IPS-NIHi7 (cell line): ENCODE measurements at regions not wholly inside any gene's neighbourhood (a gene's known extent, or its start where the extent isn't known, plus 50 kb on each side); places are given as distances from the start of the nearest gene placed in this dataset.
"Not testable (repeated sequence)": the region's sequence is repeated elsewhere in the genome, so short reads cannot be mapped to it uniquely, and the experiment has no call there.

Experiments used
- DNase-seq: peaks from one replicate; pipeline ENCODE4 v3.0.0; 2012; ENCODE audit warnings: mixed read lengths; ENCODE audit errors: extremely low spot score

- no peak for DNase-seq
Measured at GRCh38 chr10:23543691-23544380, 105.0 kb downstream of the OTUD1 start.

GRCh38 chr10:23545866-23546265 lies 107.0 kb downstream of the OTUD1 start:
- not testable (repeated sequence) for DNase-seq

DNA sequence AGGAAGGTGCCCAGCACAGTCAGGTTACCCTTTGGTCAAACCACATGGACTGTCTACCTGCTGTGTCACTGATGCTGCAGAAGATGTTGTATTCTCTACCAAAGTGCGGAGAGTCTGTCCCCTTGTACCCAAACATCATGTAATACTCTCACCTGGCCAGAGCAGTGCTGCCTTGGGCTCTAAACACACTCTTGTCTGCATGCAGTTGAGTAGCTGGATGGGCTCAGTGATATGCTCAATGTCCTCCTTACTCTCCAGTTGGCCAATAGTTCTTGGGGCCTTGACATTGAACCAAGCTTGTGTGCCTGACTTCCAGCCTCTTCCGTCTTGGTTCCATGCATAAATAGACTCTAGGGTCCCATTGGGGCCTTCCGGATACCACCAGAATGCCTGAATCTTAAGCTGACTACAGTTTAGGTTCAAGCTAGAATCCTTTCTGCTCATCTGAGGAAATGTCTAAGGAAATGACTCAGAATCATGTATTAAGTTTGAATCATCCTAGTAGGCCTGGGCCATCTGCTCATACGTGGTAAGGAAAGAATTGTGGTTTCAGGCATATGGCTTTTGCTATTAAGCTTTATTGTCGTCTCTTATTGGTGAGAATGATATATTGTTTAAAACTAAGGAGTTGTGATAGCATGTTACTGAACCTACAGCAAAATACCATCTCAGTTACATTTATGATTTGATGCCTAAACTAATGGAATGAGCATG lies 118.0 kb downstream of the OTUD1 start:
- DNase-seq = no peak

- DNase-seq = no peak
Measured at GRCh38 chr10:23557777-23558176, 118.9 kb downstream of the OTUD1 start.

DNA sequence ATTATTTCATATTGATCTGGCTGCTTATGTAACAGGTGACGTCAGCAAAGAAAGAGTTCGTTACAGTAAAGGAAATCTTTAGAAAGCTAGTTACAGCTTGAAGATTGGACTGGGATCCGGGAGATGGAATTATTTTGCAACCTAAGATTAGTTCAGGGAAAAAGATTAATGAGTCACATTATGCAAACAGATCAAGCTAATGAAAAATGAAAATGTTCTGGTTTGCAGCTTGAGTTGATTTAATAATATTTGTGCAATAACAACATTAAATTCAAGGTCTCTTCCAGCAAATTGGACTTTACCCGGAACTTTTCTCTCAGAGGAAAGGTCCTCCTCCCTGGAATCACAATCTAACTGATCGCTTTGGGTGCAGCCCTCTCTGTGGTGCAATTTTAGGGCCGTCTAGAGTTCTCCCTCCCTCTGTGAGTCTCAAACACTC lies 119.5 kb downstream of the OTUD1 start:
- no peak for DNase-seq

- DNase-seq = no peak
Measured at GRCh38 chr10:23568996-23569395, 130.1 kb downstream of the OTUD1 start.

DNA sequence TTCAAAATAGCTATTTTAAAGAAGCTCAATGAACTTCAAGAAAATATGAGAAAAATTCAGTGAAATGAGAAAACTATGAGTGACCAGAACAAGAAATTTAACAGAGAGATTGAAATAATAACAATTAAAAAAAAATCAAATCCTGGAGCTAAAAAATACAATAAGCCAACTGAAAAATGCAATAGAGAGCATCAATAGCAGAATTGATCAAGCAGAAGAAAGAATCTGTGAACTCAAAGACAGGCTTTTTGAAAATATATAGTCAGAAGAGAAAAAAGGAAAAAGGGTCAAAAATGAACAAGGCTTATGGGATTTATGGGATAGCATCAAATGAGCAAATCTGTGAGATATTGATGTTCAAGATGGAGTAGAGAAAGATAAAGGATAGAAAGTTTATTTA lies 133.0 kb downstream of the OTUD1 start:
- DNase-seq = no peak

GRCh38 chr10:23581906-23582450 lies 143.1 kb downstream of the OTUD1 start:
- DNase-seq = no peak

DNA sequence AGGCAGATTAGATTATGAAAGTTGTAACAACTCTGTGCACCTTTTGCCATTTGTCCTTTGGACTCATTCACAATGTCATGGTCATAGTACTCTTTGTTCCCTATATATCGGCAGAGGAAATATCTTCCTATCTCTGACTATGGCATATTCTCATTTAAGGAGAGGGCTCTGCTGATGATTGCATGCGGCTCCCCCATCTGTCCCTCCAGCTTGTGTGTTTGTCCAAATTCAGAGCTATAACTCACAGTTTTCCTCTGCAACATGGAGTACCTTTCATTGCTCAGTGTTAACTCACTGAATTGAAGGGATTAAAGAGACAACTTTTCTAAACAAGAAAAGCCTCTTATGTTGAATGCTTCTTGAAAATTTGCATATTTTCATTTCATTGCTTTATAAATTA lies 145.5 kb downstream of the OTUD1 start:
- no peak for DNase-seq

DNA sequence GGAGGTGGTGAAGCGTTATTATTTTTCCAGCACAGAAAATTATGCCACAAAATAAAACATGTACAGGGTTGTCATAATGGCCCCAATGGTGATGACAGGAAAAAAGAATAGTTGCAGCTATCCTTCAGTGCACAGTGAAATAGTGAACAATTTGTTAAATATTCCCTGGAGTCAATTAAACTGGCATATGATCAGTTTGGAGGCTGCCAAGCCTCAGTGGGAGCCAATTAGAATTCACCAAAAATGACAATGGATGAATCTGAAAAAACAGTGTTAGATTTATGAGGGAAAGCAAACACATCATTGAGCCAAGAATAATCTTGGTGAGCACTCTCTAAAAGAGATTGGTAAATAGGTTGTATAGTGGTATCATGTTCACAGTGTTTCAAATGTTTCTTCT lies 146.3 kb downstream of the OTUD1 start:
- no peak for DNase-seq

GRCh38 chr10:23585666-23586065 lies 146.8 kb downstream of the OTUD1 start:
- no peak for DNase-seq

- DNase-seq = not testable (repeated sequence)
Measured at GRCh38 chr10:23595278-23595677, 156.4 kb downstream of the OTUD1 start.

DNA sequence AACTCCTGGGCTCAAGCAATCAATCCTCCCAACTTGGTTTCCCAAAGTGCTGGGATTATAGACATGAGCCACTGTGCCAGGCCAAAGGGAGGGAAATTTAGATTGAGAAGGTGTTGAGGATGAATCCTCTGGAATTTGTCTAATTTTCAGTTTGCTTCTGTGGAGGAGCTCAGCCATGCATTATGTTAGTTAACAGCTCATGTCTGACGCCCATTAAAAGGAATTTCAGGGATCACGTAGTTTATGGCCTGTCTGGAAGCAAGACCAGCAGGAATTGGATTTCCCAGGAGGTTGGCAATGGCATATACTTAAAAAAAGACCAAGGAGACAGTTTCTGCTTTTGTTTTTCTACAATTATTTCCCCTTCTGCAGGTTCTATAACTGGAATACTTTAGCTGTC lies 165.7 kb downstream of the OTUD1 start:
- DNase-seq = no peak

GRCh38 chr10:23606456-23606855 lies 167.6 kb downstream of the OTUD1 start:
- no peak for DNase-seq

DNA sequence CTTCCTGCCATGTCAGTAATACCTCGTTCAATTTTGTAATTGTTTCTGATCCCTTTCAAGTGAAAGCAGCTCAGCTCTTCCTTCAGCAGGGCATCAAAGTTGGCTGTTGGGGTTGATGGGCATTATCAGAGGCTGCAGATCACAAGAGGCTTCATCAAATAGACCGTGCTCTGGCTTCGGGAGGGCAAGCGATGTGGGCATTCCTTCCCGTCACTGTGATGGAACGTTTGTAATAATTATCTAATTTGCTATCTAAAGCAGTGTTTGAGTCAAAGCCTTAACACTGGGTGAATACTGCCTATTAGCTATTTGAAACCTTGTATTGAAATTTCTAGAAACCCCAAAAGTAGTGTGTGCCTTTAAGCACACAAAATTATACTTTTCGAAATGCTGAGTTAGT lies 170.1 kb downstream of the OTUD1 start:
- no peak for DNase-seq

DNA sequence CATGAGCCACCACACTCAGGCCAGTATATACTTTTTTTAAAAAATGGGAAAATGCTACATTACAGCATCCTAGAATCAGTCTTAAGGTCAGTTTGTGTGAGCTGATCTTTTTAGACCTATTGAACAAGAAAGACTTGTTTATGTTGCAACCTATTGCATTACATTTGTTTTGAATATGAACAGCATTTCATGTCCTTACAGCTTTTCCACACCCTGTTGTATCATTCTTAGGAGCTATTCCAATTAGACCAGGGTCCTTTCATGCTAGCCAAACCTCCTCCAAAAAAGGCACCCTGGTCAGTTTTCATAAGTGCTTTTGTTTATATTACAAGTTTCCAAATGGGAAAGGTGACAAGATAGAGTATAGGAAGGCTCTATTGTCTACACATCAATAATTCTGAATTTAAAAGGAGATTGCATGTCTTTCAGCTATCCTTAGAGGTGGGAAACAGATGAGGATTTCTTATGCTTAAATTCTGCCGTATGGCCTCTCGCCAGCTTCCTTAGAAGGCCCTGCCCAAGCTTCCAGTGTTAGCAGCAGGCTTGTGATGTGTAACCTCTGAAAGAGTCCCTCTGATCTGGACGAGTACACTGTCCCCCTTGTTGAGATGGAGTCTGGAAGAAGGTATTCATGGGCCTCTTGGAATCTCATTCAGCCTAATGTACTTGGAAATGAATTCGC lies 171.9 kb downstream of the OTUD1 start:
- DNase-seq = no peak

DNA sequence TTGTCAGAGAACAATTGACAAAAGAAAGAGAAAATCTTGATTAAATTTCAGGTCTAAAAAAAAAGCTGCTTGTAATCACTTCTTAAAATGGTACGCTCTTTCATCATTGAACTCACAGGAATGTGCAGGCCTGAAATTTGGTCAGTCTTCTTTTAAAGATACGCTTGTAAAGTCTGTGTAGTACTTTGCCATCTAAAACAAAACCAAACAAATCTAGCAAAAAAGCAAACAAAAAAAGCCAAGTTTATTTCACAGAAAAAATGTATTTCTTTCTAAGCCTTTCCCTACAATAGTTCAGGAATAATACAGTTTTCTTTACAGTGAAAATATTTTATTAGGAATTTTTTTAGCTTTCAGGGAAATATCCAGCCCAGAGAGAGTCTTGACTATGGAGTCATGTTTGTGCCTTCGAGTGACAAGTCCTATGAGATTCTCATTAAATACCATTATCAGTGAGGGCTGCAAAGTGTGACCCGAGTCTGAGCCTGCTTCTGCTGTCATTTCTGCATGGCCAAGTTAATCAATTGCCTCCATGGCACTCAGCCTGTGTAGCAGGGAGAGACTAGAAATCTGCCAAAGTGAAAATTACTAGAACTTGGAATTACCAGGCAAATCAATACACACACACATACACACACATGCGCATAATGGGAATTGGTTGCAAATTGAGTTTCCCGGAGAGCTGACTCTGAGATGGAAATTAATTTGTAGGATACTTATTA lies 172.6 kb downstream of the OTUD1 start:
- DNase-seq = no peak

DNA sequence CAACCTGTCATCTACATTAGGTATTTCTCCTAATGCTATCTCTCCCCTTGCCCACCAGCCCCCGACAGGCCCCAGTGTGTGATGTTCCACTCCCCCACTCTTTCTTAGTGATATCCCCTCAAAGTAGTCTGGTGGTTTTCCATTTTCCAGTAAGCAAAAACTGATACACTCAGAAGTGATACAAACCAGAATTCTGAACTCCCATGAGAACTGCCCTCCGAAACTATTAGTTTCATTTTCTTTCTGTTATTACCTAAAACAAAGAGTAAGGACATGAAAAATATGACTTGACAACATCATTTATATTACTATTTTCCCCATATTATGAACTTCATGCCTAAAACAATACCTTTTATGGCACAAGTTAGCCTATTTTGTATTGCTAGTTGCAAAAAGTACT lies 175.0 kb downstream of the OTUD1 start:
- DNase-seq = no peak

DNA sequence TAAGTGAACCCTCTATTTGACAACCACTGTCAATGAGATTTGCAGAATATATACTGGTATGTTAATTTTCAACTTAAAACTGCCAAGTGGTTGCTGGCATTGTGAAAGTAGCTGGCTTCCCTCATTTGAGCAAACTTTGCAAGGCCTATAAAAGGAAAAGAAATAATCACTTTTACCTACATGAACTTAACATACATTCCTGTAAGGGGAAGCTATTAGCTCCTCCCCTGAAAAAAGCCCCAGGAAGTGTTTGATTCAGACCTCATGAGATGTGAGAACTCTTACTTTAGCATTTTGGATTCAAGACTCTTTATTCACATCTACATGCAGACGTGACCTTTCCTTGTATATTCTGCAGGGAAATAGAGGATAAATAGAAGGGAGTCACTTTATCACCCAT lies 175.6 kb downstream of the OTUD1 start:
- no peak for DNase-seq

- no peak for DNase-seq
Measured at GRCh38 chr10:23630376-23630775, 191.5 kb downstream of the OTUD1 start.

GRCh38 chr10:23630885-23631284 lies 192.0 kb downstream of the OTUD1 start:
- DNase-seq = no peak
